Islet of Langerhans (tissue), 1 donor: ENCODE measurements at regions not wholly inside any gene's neighbourhood (a gene's known extent, or its start where the extent isn't known, plus 50 kb on each side); places are given as distances from the start of the nearest gene placed in this dataset.
A peak's percentile ranks its signal among the peaks of the same experiment; 100 is the strongest.

Experiments
- FAIRE-seq: peaks from one replicate; lab custom pipeline; 2011; peaks lifted over from hg19 to GRCh38; lab: Jason Lieb, UNC

GRCh38 chrX:35858361-35858760 is 60.2 kb downstream of the MAGEB16 start:
- peak; percentile 41 for FAIRE-seq

GRCh38 chrX:35858906-35859305 is 60.6 kb upstream of the CFAP47 start:
- FAIRE-seq = no peak

GRCh38 chrX:35868501-35868900 is 51.0 kb upstream of the CFAP47 start:
- FAIRE-seq = no peak
